ENCODE measurements at regions not wholly inside any gene's neighbourhood (a gene's known extent, or its start where the extent isn't known, plus 50 kb on each side); places are given as distances from the start of the nearest gene placed in this dataset.
"Not testable (repeated sequence)": the region's sequence is repeated elsewhere in the genome, so short reads cannot be mapped to it uniquely, and the experiment has no call there.

DNA sequence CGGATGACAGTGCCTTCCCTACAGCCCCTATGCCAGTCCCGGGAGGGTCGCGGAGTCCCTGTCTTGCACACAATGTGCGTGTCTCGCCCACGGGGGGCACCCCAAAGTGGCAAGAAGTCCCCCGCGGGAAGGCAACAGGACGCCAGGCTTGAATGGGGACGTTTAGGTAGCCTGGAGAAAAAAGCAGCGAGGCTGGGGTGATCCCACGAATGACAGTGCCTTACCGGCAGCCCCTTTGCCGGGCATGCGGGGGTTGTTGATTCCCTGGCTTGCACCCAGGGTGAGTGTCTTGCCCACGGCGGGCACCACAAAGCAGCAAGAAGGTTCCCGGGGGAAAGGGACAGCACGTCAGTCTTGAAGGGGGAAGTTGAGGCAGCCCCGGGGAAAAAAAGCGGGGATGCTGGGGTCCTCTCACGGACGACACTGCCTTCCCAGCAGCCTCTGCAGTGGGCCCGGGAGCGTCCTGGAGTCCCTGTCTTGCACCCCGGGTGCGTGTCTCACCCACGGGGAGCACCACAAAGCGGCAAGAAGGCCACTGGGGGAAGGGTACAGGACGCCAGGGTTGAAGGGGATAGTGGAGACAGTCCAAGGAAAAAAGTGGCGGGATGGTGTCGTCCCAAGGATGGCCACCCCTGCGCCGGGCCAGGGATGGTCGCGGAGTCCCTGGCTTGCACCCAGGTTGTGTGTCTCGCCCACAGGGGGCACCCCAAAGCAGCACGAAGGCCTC is 156.8 kb upstream of the ALG10B start:
- DNase-seq, result no peak

DNA sequence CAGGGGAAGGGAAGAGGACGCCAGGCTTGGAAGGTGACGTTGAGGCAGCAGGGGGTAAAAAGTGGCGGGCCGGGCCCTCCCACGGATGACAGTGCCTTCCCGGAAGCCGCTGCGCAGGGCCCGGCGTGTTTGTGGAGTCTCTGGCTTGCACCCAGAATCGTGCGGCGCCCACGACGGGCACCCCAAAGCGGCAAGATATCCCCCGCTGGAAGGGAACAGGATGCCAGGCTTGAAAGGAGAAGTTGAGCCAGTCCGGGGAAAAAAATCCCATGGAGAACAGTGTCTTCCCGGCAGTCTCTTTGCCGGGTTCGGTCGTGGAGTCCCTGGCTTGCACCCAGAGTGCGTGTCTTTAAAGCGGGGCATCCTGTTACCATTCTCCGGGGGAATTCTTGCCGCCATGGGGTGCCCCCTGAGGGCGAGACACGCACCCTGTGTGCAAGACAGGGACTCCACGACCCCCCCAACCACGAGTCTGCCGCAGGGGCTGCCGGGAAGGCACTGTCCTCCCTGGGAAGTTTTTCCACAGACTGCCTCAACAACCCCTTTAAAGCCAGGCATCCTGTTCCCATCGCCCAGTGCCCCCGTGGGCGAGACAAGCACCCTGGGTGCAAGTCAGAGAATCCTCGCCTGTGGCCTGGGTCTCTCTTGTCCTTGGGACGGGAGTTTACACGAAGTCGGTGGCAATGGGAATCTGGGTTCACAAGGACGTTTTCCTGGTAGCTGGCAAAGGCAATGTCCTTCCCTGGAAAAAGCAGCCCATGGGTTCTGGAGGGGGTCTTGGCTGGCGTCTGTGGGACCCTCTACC is 156.1 kb upstream of the ALG10B start:
- no peak for DNase-seq

DNA sequence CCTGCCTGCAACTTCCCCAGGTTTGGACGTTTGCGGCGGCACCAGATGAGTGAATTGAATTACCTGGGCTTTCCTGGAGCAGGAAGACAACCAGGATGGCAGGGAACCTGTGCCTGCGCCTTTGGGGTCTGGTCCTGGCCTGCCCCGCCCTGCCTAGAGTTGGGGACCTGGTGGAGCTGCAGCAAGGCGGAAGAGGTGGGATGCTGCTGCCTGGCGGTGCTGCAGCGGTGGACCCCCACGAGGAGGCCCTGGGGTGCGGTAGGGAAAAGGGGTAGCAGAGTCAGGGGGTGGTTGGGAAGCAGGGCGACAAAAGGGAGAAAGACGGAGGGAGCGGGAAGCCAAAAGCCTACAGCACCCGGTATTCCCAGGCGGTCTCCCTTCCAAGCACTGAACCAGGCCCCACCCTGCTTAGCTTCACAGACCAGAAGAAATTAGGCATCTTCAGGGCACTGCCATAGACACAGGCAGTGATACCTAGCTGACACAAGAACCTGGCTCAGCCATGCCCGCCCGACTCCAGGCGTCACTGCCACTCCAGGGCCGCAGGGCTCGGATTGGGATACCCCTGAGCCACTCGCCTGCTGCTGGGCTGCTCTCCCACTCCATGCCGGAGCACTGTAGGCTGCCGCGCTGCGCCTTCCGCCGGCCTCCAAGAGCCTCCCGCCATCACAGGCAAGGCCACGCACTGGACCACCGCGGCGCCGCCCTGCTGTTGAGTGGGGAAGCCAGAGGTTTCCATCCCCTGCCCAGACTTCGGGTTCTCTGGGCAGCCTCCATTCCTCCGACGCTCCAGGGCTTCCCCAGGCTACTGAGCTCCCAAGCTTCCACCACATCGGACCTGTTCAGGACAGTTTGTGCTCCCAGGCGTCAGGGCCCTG is 155.2 kb upstream of the ALG10B start:
- no peak for DNase-seq

DNA sequence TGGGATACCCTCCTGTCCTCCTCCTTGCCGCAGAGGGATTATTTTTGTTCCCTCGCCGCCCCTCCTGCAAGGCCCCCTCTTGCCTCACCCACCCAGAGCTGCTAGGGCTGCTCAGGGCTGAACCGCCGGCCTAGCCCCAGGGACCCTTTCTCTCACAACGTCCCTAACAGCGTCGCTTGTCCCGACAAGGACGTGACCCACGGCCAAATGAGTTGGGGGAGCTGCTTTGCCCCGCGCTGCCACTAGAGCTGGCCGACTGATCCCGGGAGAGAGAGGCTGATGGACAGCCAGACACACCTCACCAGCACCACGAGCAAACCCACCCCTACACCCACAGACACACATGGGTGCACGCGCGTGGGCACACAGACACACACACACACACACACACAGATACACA is 154.6 kb upstream of the ALG10B start:
- no peak for DNase-seq

DNA sequence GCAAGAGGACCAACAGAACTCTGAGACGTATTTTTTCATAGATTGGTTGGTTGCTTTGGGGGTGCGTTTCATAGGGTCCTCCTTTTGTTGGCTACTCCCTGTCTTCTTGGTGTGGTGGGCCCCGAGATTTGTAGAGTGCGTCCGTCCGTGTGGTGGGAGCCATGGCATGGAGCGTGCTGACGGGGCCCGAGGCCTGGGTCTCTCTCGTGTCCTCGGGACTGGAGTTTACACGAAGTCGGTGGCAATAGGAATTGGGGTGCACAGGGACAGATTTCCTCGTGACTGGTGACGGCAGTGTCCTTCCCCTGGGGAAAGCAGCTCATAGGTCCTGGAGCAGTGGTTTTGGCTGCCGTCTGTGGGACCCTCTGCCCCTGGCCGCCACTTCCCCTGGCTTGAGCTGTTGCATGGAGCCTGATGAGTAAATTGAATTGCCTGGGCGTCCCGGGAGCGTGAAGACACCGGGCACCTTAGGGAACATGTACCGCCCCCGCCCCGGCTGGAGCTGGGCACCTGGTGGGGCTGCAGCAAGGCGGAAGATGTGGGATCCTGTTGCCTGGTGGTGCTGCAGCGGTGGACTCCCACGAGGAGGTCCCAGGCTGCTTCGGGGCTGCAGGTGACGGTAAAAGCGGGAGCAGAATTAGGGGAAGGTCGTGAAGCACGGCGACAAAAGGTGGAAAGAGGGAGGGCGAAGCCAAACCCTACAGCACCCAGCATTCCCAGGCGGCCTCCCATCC is 153.7 kb upstream of the ALG10B start:
- no peak for DNase-seq

DNA sequence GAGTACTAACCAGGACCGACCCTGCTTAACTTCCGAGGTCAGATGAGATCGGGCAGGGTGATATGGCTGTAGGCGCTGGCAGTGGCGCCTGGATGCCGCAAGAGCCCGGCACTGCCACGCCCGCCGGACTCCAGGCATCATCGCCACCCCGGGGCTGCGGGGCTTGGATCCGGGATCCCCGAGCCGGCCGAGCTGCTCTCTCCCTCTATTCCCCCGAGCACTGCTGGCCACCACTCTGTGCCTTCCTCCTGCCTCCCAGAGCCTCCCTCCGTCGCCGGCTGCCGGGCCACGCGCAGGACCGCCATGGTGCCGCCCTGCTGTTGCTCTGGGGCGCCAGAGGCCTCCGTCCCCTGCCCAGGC is 153.2 kb upstream of the ALG10B start:
- DNase-seq, result no peak

DNA sequence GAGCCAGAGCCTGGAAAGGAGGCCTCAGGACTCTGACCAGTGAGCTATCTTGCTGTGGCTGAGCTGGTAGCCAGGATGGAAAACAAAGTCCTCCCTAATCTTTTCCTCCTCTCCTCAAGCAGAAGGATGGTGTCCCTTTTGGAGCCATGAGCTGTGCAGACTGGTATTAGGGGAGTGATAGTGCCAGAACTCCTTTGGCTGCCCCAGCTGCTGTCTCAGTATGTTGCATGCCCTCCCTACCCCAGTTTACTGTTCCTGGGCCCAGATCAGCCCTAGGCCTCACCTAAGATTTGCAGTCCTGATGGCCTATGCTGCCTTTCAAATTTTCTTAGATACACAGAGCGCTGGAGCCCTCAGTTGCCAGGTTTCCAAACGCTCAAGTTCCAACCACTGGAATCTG is 150.3 kb upstream of the ALG10B start:
- DNase-seq, result no peak

DNA sequence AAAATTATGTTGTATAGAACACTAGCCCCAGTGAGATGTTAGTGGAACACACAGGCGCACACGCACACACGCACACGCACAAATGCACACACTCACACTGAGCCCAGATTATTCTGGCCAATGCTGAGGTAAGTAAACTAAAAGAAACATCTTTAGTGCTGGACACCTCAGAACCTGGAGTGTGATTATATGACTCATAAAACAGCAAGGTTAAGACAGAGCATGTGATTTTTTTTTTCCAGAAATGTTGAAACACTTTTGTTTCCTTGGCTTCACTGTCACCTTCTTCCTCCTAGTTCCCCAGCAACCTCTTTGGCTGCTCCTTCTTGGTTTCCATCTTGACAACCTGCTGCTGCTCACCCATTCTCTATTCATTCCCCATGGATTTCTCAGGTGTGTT is 141.0 kb upstream of the ALG10B start:
- DNase-seq, result no peak

DNA sequence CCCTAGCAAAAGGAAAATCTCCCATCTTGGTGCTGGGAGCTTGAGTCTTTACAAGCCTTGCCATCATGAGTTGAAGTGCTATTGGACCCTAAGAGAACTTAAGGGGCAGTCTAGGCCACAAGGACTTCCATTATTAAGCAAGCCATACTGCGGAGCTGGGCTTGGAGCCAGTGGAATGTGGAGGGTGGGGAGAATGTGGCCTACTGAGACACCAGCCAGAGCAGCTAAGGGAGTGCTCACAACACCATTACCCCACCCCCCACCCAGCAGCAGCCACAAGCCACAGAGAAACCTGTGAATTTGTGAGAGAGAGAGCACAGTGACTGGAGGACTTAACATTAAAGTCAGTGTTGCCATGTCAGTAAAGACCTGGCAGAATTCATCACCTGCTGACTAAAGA is 133.0 kb upstream of the ALG10B start:
- not testable (repeated sequence) for DNase-seq

DNA sequence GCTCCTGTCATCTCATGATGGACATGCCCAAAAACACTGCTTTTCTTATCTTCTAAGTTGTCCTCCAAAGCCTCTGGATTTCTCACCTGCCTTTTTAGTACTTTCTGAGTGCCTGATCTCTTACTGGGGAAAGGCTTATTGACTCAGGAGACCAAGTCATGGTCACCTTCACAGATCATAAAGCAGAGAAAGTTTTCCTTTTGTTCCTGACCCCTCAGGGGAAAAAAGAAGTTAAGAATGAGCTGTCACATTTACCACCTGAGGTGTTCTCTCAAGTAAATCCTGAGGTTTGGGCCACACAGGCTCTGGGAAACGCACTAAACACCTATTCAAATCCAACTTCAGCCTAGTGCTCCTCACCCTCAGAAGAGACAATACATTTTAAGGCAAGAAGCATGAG is 119.3 kb upstream of the ALG10B start:
- not testable (repeated sequence) for DNase-seq

DNA sequence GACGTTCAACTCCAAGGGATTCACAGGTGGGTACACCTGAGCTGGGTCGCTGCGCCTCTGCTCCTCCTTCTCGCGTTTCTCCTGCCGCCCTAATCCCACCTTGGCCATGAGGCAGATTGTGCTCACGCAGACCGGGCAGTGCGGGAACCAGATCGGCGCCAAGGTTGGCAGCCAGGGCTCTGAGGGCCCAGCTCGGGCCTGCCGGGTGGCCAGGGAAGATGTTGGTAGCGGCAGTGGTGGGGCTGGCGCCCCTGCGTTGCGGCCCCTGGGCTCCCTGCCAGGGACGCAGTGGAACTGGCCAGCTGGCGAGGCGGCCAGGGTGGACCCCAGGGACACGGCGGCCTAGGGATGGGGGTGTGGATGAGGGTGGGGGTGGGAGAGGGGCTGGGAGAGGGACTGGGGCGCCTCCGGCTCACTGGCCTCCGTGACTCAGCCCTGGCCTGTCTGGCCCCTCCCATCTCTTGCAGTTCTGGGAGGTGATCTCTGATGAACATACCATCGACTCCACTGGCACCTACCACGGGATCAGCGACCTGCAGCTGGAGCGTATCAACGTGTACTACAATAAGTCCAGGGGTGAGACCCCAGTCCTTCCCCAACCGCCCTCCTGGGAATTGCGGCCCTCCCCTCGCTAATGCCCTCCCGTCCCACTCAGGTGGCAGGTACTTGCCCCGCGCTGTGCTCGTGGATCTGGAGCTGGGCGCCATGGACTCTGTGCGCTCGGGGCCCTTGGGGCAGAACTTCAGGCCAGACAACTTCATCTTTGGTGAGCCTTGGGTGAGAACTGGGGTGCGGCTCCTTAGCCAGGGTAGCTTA is 114.9 kb upstream of the ALG10B start:
- no peak for DNase-seq

DNA sequence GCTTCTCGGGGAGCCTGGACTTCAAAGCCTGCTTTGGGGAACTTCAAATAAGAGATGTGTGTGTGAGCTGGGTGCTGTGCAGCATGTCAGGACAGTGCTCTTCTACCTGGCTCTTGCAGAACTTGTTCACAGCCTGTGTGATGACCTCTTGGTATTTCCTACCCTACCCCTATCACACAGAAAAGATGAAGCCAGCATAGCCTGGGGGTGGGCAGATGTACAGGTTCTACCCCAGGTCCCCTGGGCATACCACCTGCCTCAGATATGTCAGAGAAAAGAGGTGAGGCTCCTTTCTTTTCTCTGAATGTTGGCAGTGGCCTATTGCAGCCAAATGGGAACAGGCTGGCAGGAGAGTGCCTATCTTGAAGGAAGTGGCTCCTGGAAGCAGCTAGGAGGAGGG is 111.7 kb upstream of the ALG10B start:
- no peak for DNase-seq

DNA sequence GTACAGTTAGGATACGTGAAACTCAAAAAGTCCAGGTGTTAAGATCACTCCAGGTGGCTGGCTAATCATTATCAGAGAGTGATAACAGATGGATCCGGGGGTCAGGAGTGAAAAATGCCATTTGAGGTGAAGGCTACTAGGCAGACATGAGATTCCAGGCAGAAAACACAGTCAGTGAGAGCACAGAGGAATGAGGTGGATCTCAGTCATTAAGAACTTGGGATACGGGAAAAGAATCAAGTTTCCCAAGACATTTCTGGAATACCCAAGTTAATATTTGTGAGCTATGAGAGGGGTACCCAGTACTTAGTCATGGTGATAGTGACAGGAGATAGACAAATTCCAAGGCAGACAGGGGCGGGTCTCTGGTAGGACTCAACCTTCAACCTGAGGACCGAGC is 94.6 kb upstream of the ALG10B start:
- DNase-seq, result no peak

DNA sequence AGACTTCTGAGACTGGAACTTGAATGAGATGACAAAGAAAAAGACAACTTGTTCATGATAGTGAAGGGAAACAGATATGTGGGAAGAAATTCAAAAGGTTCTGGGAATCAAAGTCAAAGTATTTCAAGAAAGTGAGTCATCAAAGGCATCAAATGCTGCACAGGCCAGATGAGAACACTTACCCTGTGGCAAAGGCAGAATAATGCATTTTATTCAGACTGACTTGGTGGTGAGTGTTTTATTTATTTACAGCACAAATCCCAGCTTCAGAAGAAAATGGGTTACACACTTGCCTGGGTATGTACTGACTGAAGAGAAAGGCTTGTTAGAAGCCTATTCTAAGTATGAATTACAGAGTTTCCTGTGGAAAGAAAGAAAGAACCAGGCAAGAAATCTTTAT is 78.2 kb upstream of the ALG10B start:
- not testable (repeated sequence) for DNase-seq

DNA sequence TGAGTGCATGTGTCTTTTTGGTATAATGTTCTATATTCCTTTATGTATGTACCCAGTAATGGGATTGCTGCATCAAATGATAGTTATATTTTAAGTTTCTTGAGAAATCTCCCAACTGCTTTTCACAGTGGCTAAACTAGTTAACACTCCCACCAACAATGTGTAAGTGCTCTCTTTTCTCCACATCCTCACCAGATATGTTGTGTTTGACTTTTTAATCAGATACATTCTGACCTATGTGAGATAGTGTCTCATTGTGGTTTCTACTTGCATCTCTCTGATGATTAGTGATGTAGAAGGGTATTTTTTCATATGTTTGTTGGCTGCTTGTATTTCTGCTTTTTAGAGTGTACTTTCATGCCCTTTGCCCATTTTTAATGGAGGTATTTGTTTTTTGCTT is 62.8 kb upstream of the ALG10B start:
- no peak for DNase-seq

DNA sequence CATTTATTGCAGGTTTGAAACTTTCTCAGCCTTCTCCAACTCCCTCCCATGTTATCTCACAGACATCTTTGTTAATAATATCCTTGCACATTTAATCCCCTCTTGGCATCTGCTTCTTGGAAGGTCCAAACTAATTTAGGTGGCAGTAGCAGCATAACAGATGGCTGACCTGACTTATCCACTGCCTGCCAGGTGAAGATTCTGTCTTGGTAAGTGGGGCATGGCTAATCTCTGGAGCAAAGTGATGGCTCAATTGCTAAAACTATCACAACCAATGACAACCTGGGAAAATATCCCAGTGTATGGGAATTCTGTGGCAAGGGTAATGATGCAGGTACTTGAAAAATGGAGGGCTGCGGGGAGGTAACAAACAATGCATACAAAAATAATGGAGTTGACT is 58.2 kb upstream of the ALG10B start:
- DNase-seq, result no peak
